ENCODE measurements at regions not wholly inside any gene's neighbourhood (a gene's known extent, or its start where the extent isn't known, plus 50 kb on each side); places are given as distances from the start of the nearest gene placed in this dataset.
"Not testable (repeated sequence)": the region's sequence is repeated elsewhere in the genome, so short reads cannot be mapped to it uniquely, and the experiment has no call there.

DNA sequence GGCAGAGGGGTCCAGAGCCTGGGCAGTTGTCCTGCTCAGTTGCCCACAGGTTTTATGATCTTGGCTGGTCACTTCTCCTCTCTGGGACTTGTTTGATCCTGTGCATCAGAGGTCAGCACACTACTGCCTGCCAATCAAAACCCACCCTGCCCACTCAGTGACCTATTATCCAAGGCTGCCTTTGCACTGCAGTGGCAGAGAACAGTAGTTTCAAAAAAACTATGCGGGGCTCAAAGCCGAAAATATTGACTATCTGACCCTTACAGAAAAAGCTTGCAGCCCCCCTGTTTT is 218.2 kb downstream of the CYP26B1 start:
- Histone ChIP-seq H3K27ac (ENCODE audit: low read depth) (no peak overlapping the region), H3K4me1 (ENCODE audit: insufficient read depth) (no peaks in the 10 kb centered on the region), H3K36me3 (ENCODE audit: insufficient read depth) (no peaks in the 10 kb centered on the region), H3K4me3 (ENCODE audit: low read depth, low read length) (no peak overlapping the region)
- no peak for DNase-seq (ENCODE audit: extremely low spot score)
- WGBS, result 79% methylated on average over 2 of the region's 2 CpGs

GRCh38 chr2:71928734-71929481 is 218.8 kb downstream of the CYP26B1 start:
- no peak for DNase-seq (ENCODE audit: extremely low spot score)
- Histone ChIP-seq H3K4me1 (ENCODE audit: insufficient read depth) (no peaks in the 10 kb centered on the region), H3K27ac (ENCODE audit: low read depth) (no peak overlapping the region), H3K36me3 (ENCODE audit: insufficient read depth) (no peaks in the 10 kb centered on the region), H3K4me3 (ENCODE audit: low read depth, low read length) (no peak overlapping the region)
- 95% methylated on average over 11 of the region's 11 CpGs for WGBS

DNA sequence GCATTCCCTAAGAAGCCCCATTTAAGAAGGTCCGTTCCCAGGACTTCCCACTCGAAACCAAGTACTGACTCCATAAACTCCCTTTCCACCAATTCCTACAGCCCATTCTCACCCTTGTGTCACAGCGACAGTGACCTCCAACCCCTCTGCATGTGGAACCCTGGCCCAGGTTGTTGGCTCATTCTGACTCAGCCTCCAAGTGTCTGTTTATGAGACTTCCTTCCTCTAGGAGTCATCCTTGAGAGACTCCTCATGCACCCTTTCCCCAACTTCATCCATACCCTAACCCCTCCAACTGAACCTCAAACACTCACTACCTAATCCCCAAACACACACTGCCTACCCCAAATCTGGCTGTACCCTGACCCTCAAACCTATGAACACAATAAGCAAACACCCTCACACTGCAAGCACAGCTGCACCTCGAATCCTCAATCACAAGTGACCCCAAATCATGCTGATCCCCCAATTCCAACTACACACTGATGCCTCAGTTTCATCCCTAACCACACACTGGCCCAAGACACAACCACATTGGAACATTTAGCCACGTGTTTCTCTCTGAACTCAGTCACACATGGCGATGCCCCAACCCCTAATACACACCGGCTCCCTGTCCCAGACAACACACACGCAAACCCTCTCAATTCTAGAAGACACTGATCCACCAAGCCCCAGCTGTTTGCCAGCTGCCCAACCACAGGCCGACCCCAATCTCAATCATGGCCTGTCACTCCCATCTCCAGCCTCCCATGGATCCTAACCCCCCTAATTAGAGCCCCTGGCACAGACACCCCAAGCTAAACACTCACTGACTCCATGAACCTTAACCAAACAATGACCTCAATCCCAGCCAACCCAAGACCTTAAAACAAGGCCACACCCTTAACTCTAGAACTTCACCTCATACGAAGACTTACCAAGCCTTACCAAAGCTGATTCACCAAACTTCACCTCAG is 219.6 kb downstream of the CYP26B1 start:
- no peak for DNase-seq (ENCODE audit: extremely low spot score)

GRCh38 chr2:71926876-71927756 is 220.5 kb downstream of the CYP26B1 start:
- Histone ChIP-seq H3K4me3 (ENCODE audit: low read depth, low read length) (no peak overlapping the region), H3K27ac (ENCODE audit: low read depth) (no peak overlapping the region), H3K36me3 (ENCODE audit: insufficient read depth) (no peaks in the 10 kb centered on the region), H3K4me1 (ENCODE audit: insufficient read depth) (no peaks in the 10 kb centered on the region)
- WGBS, result 96% methylated on average over 16 of the region's 16 CpGs
- DNase-seq (ENCODE audit: extremely low spot score), result no peak

More for the DNA sequence above, 219.6 kb downstream of the CYP26B1 start:
- WGBS, result 95% methylated on average over 10 of the region's 10 CpGs
- Histone ChIP-seq H3K27ac (ENCODE audit: low read depth) (no peak overlapping the region), H3K4me3 (ENCODE audit: low read depth, low read length) (no peak overlapping the region), H3K36me3 (ENCODE audit: insufficient read depth) (no peaks in the 10 kb centered on the region), H3K4me1 (ENCODE audit: insufficient read depth) (no peaks in the 10 kb centered on the region)

GRCh38 chr2:71926089-71926447 is 221.6 kb downstream of the CYP26B1 start:
- H3K4me3 ChIP-seq (ENCODE audit: low read depth, low read length), result no peak overlapping the region
- H3K27ac ChIP-seq (ENCODE audit: low read depth), result no peak overlapping the region
- DNase-seq (ENCODE audit: extremely low spot score), result no peak
- no peaks in the 10 kb centered on the region for H3K36me3 ChIP-seq (ENCODE audit: insufficient read depth)
- no peaks in the 10 kb centered on the region for H3K4me1 ChIP-seq (ENCODE audit: insufficient read depth)
- 86% methylated on average over 9 of the region's 9 CpGs for WGBS

GRCh38 chr2:71925268-71926088 is 222.2 kb downstream of the CYP26B1 start:
- H3K27ac ChIP-seq (ENCODE audit: low read depth), result no peak overlapping the region
- WGBS, result 76% methylated on average over 14 of the region's 14 CpGs
- DNase-seq (ENCODE audit: extremely low spot score), result no peak
- H3K36me3 ChIP-seq (ENCODE audit: insufficient read depth), result no peaks in the 10 kb centered on the region
- H3K4me3 ChIP-seq (ENCODE audit: low read depth, low read length), result no peak overlapping the region
- H3K4me1 ChIP-seq (ENCODE audit: insufficient read depth), result no peaks in the 10 kb centered on the region

DNA sequence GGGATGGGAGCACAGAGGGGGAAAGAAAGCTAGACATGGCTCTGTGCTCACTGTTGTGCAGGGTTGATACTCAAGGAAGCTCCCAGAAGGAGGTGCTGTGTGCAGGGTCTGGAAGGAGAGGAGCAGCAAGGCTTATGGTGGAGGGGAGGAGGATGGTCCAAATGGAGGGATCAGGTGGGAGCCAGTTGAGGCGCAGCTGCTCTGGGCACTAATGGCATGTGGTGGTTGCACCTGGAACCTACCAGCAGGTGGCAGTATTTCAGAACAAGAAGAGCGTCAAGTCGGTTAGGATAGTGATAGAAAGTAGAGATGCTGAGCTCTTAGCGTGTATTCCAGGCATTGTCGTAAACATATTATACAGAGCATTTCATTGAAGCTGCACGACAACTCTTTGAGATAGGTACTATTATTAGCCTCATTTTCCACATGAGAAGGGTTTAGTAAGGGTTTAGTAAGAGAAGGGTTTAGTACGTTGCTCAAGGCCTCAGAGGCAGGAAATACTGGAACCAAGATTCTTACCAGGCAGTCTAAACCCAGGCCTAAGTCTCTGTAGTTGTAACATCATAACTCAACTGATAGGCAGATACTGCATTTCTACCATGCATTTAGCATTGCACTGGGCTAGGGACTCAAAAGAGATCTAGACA is 223.7 kb downstream of the CYP26B1 start:
- no peak overlapping the region for H3K27ac ChIP-seq (ENCODE audit: low read depth)
- H3K4me3 ChIP-seq (ENCODE audit: low read depth, low read length), result no peak overlapping the region
- WGBS, result 37% methylated on average over 7 of the region's 7 CpGs
- H3K4me1 ChIP-seq (ENCODE audit: insufficient read depth), result no peaks in the 10 kb centered on the region
- no peaks in the 10 kb centered on the region for H3K36me3 ChIP-seq (ENCODE audit: insufficient read depth)
- no peak for DNase-seq (ENCODE audit: extremely low spot score)

- Histone ChIP-seq H3K36me3 (ENCODE audit: insufficient read depth) (no peaks in the 10 kb centered on the region), H3K4me1 (ENCODE audit: insufficient read depth) (no peaks in the 10 kb centered on the region), H3K27ac (ENCODE audit: low read depth) (no peak overlapping the region), H3K4me3 (ENCODE audit: low read depth, low read length) (no peak overlapping the region)
- DNase-seq (ENCODE audit: extremely low spot score), result no peak
Measured at GRCh38 chr2:71923143-71923525, 224.5 kb downstream of the CYP26B1 start.

DNA sequence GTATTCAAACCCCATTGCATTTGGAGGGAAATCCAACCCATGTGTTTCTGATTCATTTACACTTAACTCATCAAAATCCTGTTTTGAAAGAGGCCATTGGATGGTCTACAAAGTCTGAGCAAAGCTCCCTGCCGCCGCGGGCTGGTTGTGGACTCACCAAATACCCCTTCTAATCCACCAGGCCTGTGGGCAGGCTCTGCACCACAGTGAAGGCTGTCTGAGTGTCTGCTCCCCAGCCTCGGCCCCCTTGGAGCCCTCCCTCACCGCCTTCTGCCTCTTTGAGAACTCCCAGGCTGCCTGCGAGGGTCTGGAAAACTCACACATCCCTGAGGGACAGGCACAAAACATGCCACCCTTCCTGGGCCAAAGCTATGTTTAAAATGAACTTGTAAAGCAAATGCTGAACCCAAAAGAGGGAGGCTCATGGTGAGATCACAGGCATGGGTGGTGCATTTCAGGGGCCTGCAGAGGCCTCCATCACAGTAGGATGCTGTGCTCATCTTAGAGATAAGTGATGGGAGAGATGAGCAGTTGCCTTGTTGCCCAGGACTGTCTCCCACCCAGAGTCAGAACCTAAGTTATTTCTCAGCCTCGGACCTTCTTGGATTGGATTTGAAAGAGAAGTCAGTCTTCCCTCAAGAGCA is 225.0 kb downstream of the CYP26B1 start:
- no peaks in the 10 kb centered on the region for H3K36me3 ChIP-seq (ENCODE audit: insufficient read depth)
- no peaks in the 10 kb centered on the region for H3K4me1 ChIP-seq (ENCODE audit: insufficient read depth)
- 76% methylated on average over 7 of the region's 7 CpGs for WGBS
- no peak overlapping the region for H3K4me3 ChIP-seq (ENCODE audit: low read depth, low read length)
- no peak for DNase-seq (ENCODE audit: extremely low spot score)
- no peak overlapping the region for H3K27ac ChIP-seq (ENCODE audit: low read depth)

GRCh38 chr2:71922091-71922490 is 225.6 kb downstream of the CYP26B1 start:
- Histone ChIP-seq H3K4me3 (ENCODE audit: low read depth, low read length) (no peak overlapping the region), H3K4me1 (ENCODE audit: insufficient read depth) (no peaks in the 10 kb centered on the region), H3K27ac (ENCODE audit: low read depth) (no peak overlapping the region), H3K36me3 (ENCODE audit: insufficient read depth) (no peaks in the 10 kb centered on the region)
- no peak for DNase-seq (ENCODE audit: extremely low spot score)
- 88% methylated on average over 2 of the region's 2 CpGs for WGBS

DNA sequence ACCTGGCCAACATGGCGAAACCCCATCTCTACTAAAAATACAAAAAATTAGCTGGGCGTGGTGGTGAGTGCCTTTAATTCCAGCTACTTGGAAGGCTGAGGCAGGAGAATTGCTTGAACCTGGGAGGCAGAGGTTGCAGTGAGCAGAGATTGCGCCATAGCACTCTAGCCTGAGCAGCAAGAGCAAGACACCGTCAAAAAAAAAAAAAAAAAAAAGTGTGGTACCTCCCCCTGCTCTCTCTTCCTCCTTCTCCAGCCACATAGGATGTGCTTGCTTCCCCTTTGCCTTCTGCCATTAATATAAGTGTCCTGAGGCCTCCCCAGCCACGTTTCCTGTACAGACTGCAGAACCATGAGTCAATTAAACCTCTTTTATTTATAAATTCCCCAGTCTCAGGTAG is 226.8 kb downstream of the CYP26B1 start:
- 72% methylated on average over 5 of the region's 5 CpGs for WGBS
- not testable (repeated sequence) for H3K4me3 ChIP-seq (ENCODE audit: low read depth, low read length); H3K36me3 ChIP-seq (ENCODE audit: insufficient read depth)

DNA sequence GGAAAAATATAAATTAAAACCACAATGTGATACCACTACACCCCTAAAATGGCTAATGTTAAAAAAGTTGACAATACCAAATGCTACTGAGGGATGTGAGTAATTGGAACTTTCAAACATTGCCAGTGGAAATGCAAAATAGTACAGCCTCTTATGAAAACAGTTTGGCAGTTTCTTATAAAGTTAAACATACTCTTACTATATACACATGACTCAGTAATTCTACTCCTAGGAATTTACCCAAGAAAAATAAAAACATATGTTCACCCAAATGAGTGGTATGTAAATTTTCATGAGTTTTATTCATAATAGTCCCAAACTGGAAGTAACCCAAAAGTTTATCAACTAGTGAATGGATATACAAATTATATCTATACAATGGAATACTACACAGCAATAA is 228.0 kb downstream of the CYP26B1 start:
- no peak for DNase-seq (ENCODE audit: extremely low spot score)
- Histone ChIP-seq H3K4me1 (ENCODE audit: insufficient read depth) (no peaks in the 10 kb centered on the region), H3K27ac (ENCODE audit: low read depth) (no peak overlapping the region), H3K36me3 (ENCODE audit: insufficient read depth) (no peaks in the 10 kb centered on the region), H3K4me3 (ENCODE audit: low read depth, low read length) (no peak overlapping the region)

More for the DNA sequence above, 226.8 kb downstream of the CYP26B1 start:
- DNase-seq (ENCODE audit: extremely low spot score); H3K4me1 ChIP-seq (ENCODE audit: insufficient read depth); H3K27ac ChIP-seq (ENCODE audit: low read depth): not testable (repeated sequence)

Data from urinary bladder (tissue), 3 donors.